HFFc6 (cell line): ENCODE measurements at regions not wholly inside any gene's neighbourhood (a gene's known extent, or its start where the extent isn't known, plus 50 kb on each side); places are given as distances from the start of the nearest gene placed in this dataset.

Experiments used
- DNase-seq: peaks from one replicate; pipeline ENCODE4 v3.0.0-alpha.2; 2018
- H3K27ac Mint-ChIP-seq: 2 replicates; pipeline ENCODE4 v1.8.0; 2020; ENCODE audit warnings: mild to moderate bottlenecking, mixed read lengths
- H3K27me3 Mint-ChIP-seq: 2 replicates; pipeline ENCODE4 v1.8.0; 2021; ENCODE audit warnings: mild to moderate bottlenecking, moderate library complexity, mixed read lengths; ENCODE audit not compliant: insufficient read depth
- H3K36me3 Mint-ChIP-seq: 2 replicates; pipeline ENCODE4 v1.8.0; 2021; ENCODE audit warnings: low read depth, mixed read lengths
- H3K4me1 Mint-ChIP-seq: 2 replicates; pipeline ENCODE4 v1.8.0; 2020; ENCODE audit warnings: low read depth, mixed read lengths
- H3K4me3 Mint-ChIP-seq: 2 replicates; pipeline ENCODE4 v1.8.0; 2020; ENCODE audit warnings: mild to moderate bottlenecking, moderate library complexity, mixed read lengths
- H3K9me3 Mint-ChIP-seq: 2 replicates; pipeline ENCODE4 v1.8.0; 2020; ENCODE audit warnings: mild to moderate bottlenecking, mixed read lengths
- CTCF ChIP-seq: fragments of 200-600 bp; sonication (generic); IDR thresholded peaks from 2 replicates; pipeline ENCODE4 v1.5.0; 2021; ENCODE audit warnings: antibody characterized with exemption, mild to moderate bottlenecking

DNA sequence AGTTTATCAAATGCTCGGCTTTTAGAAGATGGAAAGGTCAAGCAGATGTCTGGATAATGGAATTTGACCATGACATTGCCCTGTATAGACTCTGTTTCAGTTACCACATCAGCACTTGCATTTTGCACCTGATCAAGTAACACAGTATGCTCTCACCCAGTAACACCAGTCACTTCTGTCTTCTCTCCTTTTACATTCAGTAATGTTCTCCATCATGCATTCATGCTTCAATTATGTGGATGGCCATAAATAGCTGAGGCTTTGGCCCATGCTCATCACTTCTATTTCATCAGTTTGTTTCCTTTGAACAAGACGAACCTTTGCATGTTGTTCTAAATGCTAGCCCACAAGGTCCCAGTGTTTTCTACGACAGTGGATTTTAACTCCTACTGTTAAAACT, 322.9 kb upstream of the ACVR2A start:
- Mint-ChIP-seq H3K9me3 (peaks cover 54% of the 10 kb centered on the region), H3K36me3 (no peaks in the 10 kb centered on the region; the same call in 1 of the 2 replicates), H3K4me1 (no peaks in the 10 kb centered on the region), H3K27me3 (no peaks in the 10 kb centered on the region), H3K27ac (no peak overlapping the region), H3K4me3 (no peak overlapping the region)
- no peak for DNase-seq
- TF ChIP-seq CTCF: no peak

- Mint-ChIP-seq H3K4me1 (no peaks in the 10 kb centered on the region), H3K36me3 (no peaks in the 10 kb centered on the region; the same call in 1 of the 2 replicates), H3K4me3 (no peak overlapping the region), H3K9me3 (peaks cover 46% of the 10 kb centered on the region), H3K27me3 (no peaks in the 10 kb centered on the region), H3K27ac (no peak overlapping the region)
- no peak for TF ChIP-seq CTCF
- DNase-seq: no peak
Measured at GRCh38 chr2:147520817-147521216, 324.0 kb upstream of the ACVR2A start.

DNA sequence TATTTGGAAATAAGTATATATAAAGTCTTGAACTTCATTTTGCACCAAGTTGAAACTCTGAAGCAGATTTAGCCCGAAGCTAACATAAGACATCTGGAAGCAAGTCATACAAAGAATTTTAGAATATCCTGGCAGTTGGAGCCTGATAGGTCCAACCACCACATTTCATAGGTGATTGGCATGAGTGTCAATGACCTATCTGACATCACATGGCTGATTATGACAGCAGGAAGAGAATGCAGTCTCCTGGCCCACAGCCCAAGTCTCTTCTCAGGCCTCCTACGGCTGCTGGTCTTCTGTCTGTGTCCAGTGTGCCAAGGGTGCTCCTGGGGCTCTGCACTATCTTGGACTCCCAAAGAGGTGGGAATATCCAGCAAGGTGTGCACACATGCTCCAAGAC, 325.7 kb upstream of the ACVR2A start:
- Mint-ChIP-seq H3K4me1 (no peaks in the 10 kb centered on the region), H3K27ac (no peak overlapping the region), H3K27me3 (no peaks in the 10 kb centered on the region), H3K9me3 (peaks cover 46% of the 10 kb centered on the region), H3K36me3 (no peaks in the 10 kb centered on the region; the same call in 1 of the 2 replicates), H3K4me3 (no peak overlapping the region)
- TF ChIP-seq CTCF: no peak
- DNase-seq: no peak

DNA sequence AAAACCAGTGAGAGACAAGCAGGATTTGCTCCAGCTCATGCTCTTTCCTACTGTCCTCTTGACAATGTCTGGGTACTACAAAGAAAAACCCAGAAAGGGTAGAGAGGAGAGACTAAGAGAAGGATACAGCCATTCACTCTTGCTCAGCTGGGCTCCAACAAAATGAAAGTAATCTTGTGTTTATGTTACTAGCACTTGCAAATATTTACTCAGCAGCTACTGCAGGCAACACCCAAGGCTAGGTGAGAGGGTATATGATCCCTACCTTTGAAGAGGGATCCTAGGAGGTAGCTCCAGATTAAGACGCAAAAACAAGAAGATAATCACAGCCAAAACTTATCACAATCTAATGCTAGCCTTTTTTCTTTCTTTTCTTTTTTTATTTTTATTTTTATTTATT, 329.6 kb upstream of the ACVR2A start:
- no peak for TF ChIP-seq CTCF
- H3K4me1 Mint-ChIP-seq: no peaks in the 10 kb centered on the region
- no peak for DNase-seq
- H3K27ac Mint-ChIP-seq: no peak overlapping the region
- H3K27me3 Mint-ChIP-seq: no peaks in the 10 kb centered on the region
- H3K4me3 Mint-ChIP-seq: no peak overlapping the region
- H3K9me3 Mint-ChIP-seq: peaks cover 21% of the 10 kb centered on the region
- no peaks in the 10 kb centered on the region; the same call in 1 of the 2 replicates for H3K36me3 Mint-ChIP-seq

DNA sequence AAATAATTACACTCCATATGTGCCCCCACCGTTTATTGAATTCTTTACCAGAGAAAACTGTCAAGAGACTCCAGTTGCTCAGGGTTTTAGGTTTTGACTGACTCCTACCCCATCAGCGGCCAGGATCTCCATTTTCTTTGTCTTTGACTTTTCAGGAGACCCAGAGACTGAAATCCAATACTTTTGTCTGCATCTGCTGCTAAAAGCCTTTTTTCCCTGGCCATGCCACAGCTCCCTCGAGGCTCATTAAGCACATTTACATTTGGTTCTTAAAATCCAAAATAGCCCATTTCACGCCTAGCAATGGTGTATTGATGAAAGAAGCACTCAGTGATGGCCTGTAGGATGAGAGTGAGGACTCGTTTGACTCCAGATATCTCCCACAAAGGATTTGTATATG, 332.6 kb upstream of the ACVR2A start:
- Mint-ChIP-seq H3K4me3 (no peak overlapping the region), H3K36me3 (no peaks in the 10 kb centered on the region), H3K27ac (no peak overlapping the region), H3K9me3 (peaks cover 28% of the 10 kb centered on the region), H3K4me1 (no peaks in the 10 kb centered on the region), H3K27me3 (no peaks in the 10 kb centered on the region)
- no peak for TF ChIP-seq CTCF
- DNase-seq: no peak

DNA sequence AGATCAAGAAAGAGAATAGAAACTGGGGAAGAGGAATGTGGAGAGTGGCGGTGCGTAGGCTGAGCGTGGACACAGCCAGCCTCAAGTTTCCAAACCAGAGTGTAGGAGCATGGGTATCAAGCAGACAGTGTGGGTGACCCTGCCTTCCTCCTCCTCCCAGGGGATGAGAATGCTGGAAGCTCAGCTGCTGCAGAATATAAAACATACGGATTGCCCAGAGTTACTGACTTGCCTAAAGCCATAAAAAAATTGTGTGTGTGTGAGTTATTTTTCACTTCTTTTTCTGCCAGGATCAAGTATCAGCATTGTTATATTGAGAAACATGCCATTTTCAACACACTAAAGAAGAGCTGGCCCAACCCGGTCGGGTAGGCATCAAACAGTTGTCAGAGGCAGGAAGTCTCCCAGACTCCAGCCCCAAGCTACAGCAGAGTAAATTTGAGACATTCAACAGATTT, 333.3 kb upstream of the ACVR2A start:
- TF ChIP-seq CTCF: no peak
- H3K4me1 Mint-ChIP-seq: no peaks in the 10 kb centered on the region
- no peak overlapping the region for H3K4me3 Mint-ChIP-seq
- no peak for DNase-seq
- no peaks in the 10 kb centered on the region for H3K27me3 Mint-ChIP-seq
- H3K9me3 Mint-ChIP-seq: peaks cover 28% of the 10 kb centered on the region
- no peak overlapping the region for H3K27ac Mint-ChIP-seq
- no peaks in the 10 kb centered on the region for H3K36me3 Mint-ChIP-seq
